Activated CD4-positive, alpha-beta memory T cell treated with anti-CD3 and anti-CD28 coated beads for 36 hours (primary cell): ENCODE measurements at regions not wholly inside any gene's neighbourhood (a gene's known extent, or its start where the extent isn't known, plus 50 kb on each side); places are given as distances from the start of the nearest gene placed in this dataset.
"Not testable (repeated sequence)": the region's sequence is repeated elsewhere in the genome, so short reads cannot be mapped to it uniquely, and the experiment has no call there.

Source experiments
- CTCF ChIA-PET: fragments of 350-600 bp; sonication (Branson Sonifier 250); formaldehyde crosslinking; loops from one replicate; lab custom pipeline; 2021; ENCODE audit warnings: antibody characterized with exemption, inconsistent platforms; lab: Charles Lee
- POLR2A ChIA-PET: fragments of 350-600 bp; sonication (Branson Sonifier 250); formaldehyde crosslinking; loops from one replicate; lab custom pipeline; 2021; ENCODE audit warnings: antibody characterized with exemption; lab: Charles Lee
- DNase-seq: peaks from one replicate; pipeline ENCODE4 v3.0.0-alpha.2; 2020
- H3K27ac Mint-ChIP-seq: one replicate; pipeline ENCODE4 v1.8.0; 2021; ENCODE audit warnings: mixed read lengths
- H3K27me3 Mint-ChIP-seq: one replicate; pipeline ENCODE4 v1.8.0; 2021; ENCODE audit warnings: mixed read lengths
- H3K36me3 Mint-ChIP-seq: one replicate; pipeline ENCODE4 v1.8.0; 2021; ENCODE audit warnings: mixed read lengths
- H3K4me1 Mint-ChIP-seq: one replicate; pipeline ENCODE4 v1.8.0; 2021; ENCODE audit warnings: low read depth, mixed read lengths
- H3K4me3 Mint-ChIP-seq: one replicate; pipeline ENCODE4 v1.8.0; 2021; ENCODE audit warnings: mild to moderate bottlenecking, mixed read lengths
- H3K9me3 Mint-ChIP-seq: one replicate; pipeline ENCODE4 v1.8.0; 2021; ENCODE audit warnings: mixed read lengths
- intact Hi-C: fragments of 100-400 bp; cut with micrococcal nuclease; formaldehyde crosslinking; loops from one replicate; pipeline ENCODE4 v1.15.1; 2023

DNA sequence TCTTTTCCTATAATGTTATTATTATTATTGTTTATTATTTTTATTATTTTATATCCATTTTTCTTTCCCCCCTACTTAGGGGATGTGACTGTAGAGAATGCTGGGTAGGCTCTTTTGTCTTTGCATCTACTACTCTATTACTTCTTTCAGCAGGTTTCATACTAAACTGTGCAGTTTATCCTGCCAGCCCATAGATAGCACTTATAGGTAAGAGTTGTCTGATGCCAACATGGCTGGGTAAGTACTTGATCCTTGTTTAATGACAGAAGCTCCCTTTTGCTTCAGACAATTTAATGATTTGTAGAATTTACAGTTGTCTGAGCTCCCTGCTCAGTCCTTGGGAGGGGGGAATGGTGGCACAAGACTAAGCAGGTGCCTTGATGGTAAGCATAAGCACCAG lies 262.9 kb upstream of the CDH2 start:
- Mint-ChIP-seq H3K27me3 (no peaks in the 10 kb centered on the region), H3K36me3 (no peaks in the 10 kb centered on the region), H3K27ac (no peak overlapping the region), H3K9me3 (peaks cover 32% of the 10 kb centered on the region), H3K4me3 (no peak overlapping the region), H3K4me1 (no peaks in the 10 kb centered on the region)
- ChIA-PET POLR2A (no interaction called here), CTCF (no interaction called here)
- intact Hi-C loops: no loop called here
- no peak for DNase-seq

DNA sequence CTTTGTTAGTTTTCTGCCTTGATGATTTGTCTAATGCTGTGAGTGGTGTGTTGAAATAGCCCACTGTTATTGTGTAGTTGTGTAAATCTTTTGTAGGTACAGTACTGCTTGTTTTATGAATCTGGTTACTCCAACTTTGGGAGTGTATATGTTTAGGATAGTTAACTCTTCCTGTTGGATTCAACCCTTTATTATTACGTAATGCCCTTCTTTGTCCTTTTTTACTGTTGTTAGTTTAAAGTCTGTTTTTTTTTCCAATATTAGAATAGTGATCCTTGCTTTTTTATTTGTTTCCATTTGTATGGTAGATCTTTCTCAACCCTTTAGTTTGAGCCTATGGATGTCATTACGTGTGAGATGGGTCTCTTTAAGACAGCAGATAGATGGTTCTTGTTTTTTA lies 261.5 kb upstream of the CDH2 start:
- peaks cover 36% of the 10 kb centered on the region for H3K9me3 Mint-ChIP-seq
- H3K4me1 Mint-ChIP-seq: no peaks in the 10 kb centered on the region
- ChIA-PET POLR2A (no interaction called here), CTCF (no interaction called here)
- H3K27ac Mint-ChIP-seq: no peak overlapping the region
- H3K4me3 Mint-ChIP-seq: no peak overlapping the region
- intact Hi-C loops: no loop called here
- no peak for DNase-seq
- no peaks in the 10 kb centered on the region for H3K36me3 Mint-ChIP-seq
- H3K27me3 Mint-ChIP-seq: no peaks in the 10 kb centered on the region

- no peaks in the 10 kb centered on the region for H3K27me3 Mint-ChIP-seq
- intact Hi-C loops: no loop called here
- POLR2A ChIA-PET: no interaction called here
- no peaks in the 10 kb centered on the region for H3K36me3 Mint-ChIP-seq
- no peak overlapping the region for H3K27ac Mint-ChIP-seq
- CTCF ChIA-PET: no interaction called here
- no peak overlapping the region for H3K4me3 Mint-ChIP-seq
- peaks cover 32% of the 10 kb centered on the region for H3K9me3 Mint-ChIP-seq
- no peaks in the 10 kb centered on the region for H3K4me1 Mint-ChIP-seq
- no peak for DNase-seq
Observed at GRCh38 chr18:28432339-28432738, 255.4 kb upstream of the CDH2 start.

DNA sequence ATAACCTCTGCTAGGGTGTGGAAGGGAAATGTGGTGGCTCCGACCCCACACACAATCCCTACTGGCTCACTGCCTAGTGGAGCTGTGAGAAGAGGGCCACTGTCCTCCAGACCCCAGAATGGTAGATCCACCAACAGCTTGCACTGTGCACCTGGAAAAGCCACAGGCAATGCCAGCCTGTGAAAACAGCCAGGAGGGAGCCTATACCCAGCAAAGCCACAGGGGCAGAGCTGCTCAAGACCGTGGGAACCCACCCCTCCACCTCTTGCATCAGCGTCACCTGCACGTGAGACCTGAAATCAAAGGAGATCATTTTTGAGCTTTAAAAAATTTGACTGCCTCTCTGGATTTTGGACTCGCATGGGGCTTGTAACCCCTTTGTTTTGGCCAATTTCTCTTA lies 249.0 kb upstream of the CDH2 start:
- ChIA-PET CTCF (no interaction called here), POLR2A (no interaction called here)
- no peak overlapping the region for H3K27ac Mint-ChIP-seq
- H3K27me3 Mint-ChIP-seq: no peaks in the 10 kb centered on the region
- no peak overlapping the region for H3K4me3 Mint-ChIP-seq
- no peaks in the 10 kb centered on the region for H3K4me1 Mint-ChIP-seq
- intact Hi-C loops: no loop called here
- no peaks in the 10 kb centered on the region for H3K36me3 Mint-ChIP-seq
- DNase-seq: no peak
- H3K9me3 Mint-ChIP-seq: peaks cover 39% of the 10 kb centered on the region

DNA sequence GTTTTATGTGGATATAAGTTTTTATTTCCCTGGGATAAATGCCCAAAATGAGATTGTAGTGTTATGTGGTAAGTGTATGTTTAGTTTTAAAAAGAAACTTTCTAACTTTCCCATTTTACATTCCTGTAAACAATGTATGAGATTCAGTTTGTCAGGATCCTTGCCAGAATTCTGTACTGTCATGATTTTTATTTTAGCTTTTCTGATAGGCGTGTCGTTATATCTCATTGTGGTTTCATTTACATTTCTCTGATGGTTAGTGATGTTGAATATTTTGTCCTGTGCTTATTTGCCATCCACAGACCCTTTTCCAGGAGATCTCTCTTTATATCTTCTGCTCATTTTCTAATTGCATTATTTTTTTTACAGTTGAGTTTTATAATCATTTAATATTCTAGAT lies 245.6 kb upstream of the CDH2 start:
- Mint-ChIP-seq H3K27me3 (no peaks in the 10 kb centered on the region), H3K4me1 (no peaks in the 10 kb centered on the region), H3K36me3 (no peaks in the 10 kb centered on the region), H3K9me3 (peaks cover 28% of the 10 kb centered on the region), H3K27ac (no peak overlapping the region), H3K4me3 (no peak overlapping the region)
- ChIA-PET POLR2A (no interaction called here), CTCF (no interaction called here)
- intact Hi-C loops: no loop called here
- DNase-seq: no peak

GRCh38 chr18:28421950-28422349 lies 245.0 kb upstream of the CDH2 start:
- intact Hi-C loops, POLR2A ChIA-PET, H3K4me1 Mint-ChIP-seq, H3K27me3 Mint-ChIP-seq, H3K27ac Mint-ChIP-seq, CTCF ChIA-PET, H3K36me3 Mint-ChIP-seq, DNase-seq, H3K4me3 Mint-ChIP-seq: not testable (repeated sequence)
- H3K9me3 Mint-ChIP-seq: peaks cover 24% of the 10 kb centered on the region

DNA sequence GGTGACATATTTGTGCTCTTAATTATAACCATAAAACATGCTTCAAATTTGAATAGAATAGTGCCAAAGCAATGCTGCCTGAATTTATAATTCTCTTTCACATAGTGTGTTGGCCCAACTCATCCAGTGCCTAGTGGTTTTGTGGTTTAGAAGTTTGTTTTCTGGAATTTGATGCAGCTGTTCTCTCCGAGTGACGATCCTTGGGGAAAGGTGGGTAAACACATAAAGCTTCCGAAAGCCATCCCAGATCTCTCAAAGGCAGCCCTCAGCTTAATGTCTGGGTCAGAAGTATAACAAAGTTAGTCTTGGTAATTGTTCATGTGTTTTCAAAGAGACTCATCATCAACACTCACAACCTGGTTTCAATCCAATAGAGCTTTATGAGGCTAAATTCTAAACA lies 235.6 kb upstream of the CDH2 start:
- no peak for DNase-seq
- Mint-ChIP-seq H3K27me3 (no peaks in the 10 kb centered on the region), H3K27ac (no peak overlapping the region), H3K4me3 (no peak overlapping the region), H3K36me3 (no peaks in the 10 kb centered on the region), H3K4me1 (no peaks in the 10 kb centered on the region), H3K9me3 (peaks cover 25% of the 10 kb centered on the region)
- CTCF ChIA-PET: no interaction called here
- POLR2A ChIA-PET: no interaction called here
- intact Hi-C loops: no loop called here

DNA sequence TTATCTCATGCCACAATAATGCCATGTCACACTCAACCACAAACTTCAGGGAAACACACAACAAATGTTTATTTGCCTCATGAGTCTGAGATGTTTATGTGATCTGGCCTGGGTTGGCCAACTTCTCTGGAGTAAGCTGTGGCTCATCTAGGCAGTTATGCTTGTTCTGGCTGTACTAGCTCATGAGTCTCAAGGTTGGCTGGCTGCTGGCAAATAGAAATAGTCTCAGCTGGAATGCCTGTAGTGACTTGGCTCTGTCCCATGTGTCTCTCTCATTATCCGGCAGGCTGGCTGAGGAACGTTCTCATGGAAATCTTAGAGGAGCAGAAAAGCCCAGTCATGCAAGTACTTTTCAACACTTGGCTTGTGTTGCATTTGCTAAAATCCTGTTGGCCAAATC lies 234.9 kb upstream of the CDH2 start:
- Mint-ChIP-seq H3K9me3 (peaks cover 25% of the 10 kb centered on the region), H3K36me3 (no peaks in the 10 kb centered on the region), H3K27me3 (no peaks in the 10 kb centered on the region), H3K4me3 (no peak overlapping the region), H3K27ac (no peak overlapping the region), H3K4me1 (no peaks in the 10 kb centered on the region)
- ChIA-PET POLR2A (no interaction called here), CTCF (no interaction called here)
- intact Hi-C loops: no loop called here
- DNase-seq: no peak

GRCh38 chr18:28409811-28410210 lies 232.9 kb upstream of the CDH2 start:
- no peaks in the 10 kb centered on the region for H3K27me3 Mint-ChIP-seq
- peaks cover 22% of the 10 kb centered on the region for H3K9me3 Mint-ChIP-seq
- H3K27ac Mint-ChIP-seq: no peak overlapping the region
- no peak overlapping the region for H3K4me3 Mint-ChIP-seq
- no peak for DNase-seq
- no peaks in the 10 kb centered on the region for H3K36me3 Mint-ChIP-seq
- intact Hi-C loops: no loop called here
- POLR2A ChIA-PET: no interaction called here
- H3K4me1 Mint-ChIP-seq: no peaks in the 10 kb centered on the region
- CTCF ChIA-PET: no interaction called here

DNA sequence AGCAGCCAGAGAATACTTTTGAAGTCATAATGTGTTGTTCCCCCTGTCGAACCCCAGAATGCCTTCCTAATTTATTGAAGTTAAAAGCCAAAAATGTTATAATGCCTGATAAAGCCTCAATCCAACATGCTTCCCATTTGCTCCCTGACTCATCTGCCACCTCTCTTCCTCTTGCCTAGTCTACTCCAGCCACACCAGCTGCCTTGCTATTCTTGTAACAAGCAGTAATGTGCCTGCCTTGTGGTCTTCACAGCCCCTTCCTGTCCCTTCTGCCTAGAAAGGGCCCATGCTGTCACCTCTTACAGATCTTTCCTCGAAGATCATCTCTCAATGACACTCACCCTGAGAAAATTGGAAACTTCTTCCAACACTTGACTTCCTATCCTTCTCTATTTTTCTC lies 231.6 kb upstream of the CDH2 start:
- Mint-ChIP-seq H3K4me1 (no peaks in the 10 kb centered on the region), H3K27ac (no peak overlapping the region), H3K36me3 (no peaks in the 10 kb centered on the region), H3K27me3 (no peaks in the 10 kb centered on the region), H3K4me3 (no peak overlapping the region), H3K9me3 (peaks cover 20% of the 10 kb centered on the region)
- POLR2A ChIA-PET: no interaction called here
- intact Hi-C loops: no loop called here
- no peak for DNase-seq
- CTCF ChIA-PET: no interaction called here

GRCh38 chr18:28407681-28408080 lies 230.8 kb upstream of the CDH2 start:
- intact Hi-C loops: no loop called here
- no peaks in the 10 kb centered on the region for H3K36me3 Mint-ChIP-seq
- H3K27ac Mint-ChIP-seq: no peak overlapping the region
- H3K4me3 Mint-ChIP-seq: no peak overlapping the region
- peaks cover 16% of the 10 kb centered on the region for H3K9me3 Mint-ChIP-seq
- POLR2A ChIA-PET: no interaction called here
- no peaks in the 10 kb centered on the region for H3K4me1 Mint-ChIP-seq
- CTCF ChIA-PET: no interaction called here
- DNase-seq: no peak
- H3K27me3 Mint-ChIP-seq: no peaks in the 10 kb centered on the region

DNA sequence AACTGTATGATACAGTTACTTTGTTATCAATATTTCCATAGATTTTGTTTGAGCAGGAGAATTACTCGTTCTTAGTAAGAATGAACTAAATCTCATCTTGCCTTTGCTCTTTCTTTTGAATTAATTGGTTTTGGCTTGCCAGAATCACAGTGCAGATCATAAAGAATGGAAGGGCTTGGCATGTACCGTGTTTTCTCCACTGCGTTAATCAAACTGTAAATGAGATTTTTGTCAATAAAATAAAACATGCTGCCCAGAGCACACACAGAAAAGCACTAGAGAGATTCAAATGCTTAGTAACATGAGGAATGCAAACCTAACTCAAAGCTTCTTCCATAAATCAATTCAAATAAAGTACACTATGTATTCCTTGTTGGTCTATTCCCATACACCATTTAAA lies 229.6 kb upstream of the CDH2 start:
- no peak for DNase-seq
- Mint-ChIP-seq H3K27me3 (no peaks in the 10 kb centered on the region), H3K4me3 (no peak overlapping the region), H3K4me1 (no peaks in the 10 kb centered on the region), H3K27ac (no peak overlapping the region), H3K9me3 (peaks cover 17% of the 10 kb centered on the region), H3K36me3 (no peaks in the 10 kb centered on the region)
- intact Hi-C loops: no loop called here
- ChIA-PET CTCF (no interaction called here), POLR2A (interaction anchor here (0.6 kb wide), 1 partner anchor 42 kb away, joined by 3 read pairs; no protein-coding TSS in a partner anchor)

DNA sequence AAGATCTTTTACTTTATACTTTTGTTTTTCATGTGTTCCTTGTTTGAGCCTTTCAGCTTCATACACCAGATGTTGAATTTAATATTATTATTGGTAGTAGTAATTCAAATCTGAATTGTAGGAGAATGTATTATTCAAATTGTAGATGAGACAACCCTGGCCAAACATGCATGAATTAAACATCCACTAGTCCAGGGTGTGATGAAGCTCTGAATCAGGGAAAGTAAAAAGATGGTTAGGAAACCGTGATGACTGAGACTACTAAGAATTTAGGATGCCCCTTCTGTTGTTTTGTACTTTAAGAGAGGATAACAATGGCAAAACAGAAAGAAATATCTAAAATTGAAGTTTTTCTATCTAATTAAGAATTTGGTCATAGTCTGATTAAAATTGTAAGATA lies 227.8 kb upstream of the CDH2 start:
- Mint-ChIP-seq H3K27me3 (no peaks in the 10 kb centered on the region), H3K4me1 (no peaks in the 10 kb centered on the region), H3K4me3 (no peak overlapping the region), H3K36me3 (no peaks in the 10 kb centered on the region), H3K27ac (no peak overlapping the region), H3K9me3 (peaks cover 11% of the 10 kb centered on the region)
- intact Hi-C loops: no loop called here
- no peak for DNase-seq
- CTCF ChIA-PET: no interaction called here
- POLR2A ChIA-PET: no interaction called here
